ENCODE measurements at regions not wholly inside any gene's neighbourhood (a gene's known extent, or its start where the extent isn't known, plus 50 kb on each side); places are given as distances from the start of the nearest gene placed in this dataset.
"Not testable (repeated sequence)": the region's sequence is repeated elsewhere in the genome, so short reads cannot be mapped to it uniquely, and the experiment has no call there.

- DNase-seq, H3K9me3 Mint-ChIP-seq, H3K27ac Mint-ChIP-seq, CTCF ChIA-PET, H3K27me3 Mint-ChIP-seq, H3K4me1 Mint-ChIP-seq, H3K36me3 Mint-ChIP-seq, H3K4me3 Mint-ChIP-seq: not testable (repeated sequence)
Observed at GRCh38 chr10:34892521-34892920, 77.4 kb upstream of the PARD3 start.

GRCh38 chr10:34890939-34891338 is 75.8 kb upstream of the PARD3 start:
- CTCF ChIA-PET = no interaction called here
- no peaks in the 10 kb centered on the region for H3K9me3 Mint-ChIP-seq
- no peak overlapping the region for H3K27ac Mint-ChIP-seq
- H3K27me3 Mint-ChIP-seq = no peaks in the 10 kb centered on the region
- no peaks in the 10 kb centered on the region for H3K4me1 Mint-ChIP-seq
- DNase-seq = no peak
- H3K4me3 Mint-ChIP-seq = no peak overlapping the region
- H3K36me3 Mint-ChIP-seq = no peaks in the 10 kb centered on the region

- CTCF ChIA-PET = no interaction called here
- Mint-ChIP-seq H3K4me3 (no peak overlapping the region), H3K27me3 (no peaks in the 10 kb centered on the region), H3K9me3 (no peaks in the 10 kb centered on the region), H3K36me3 (no peaks in the 10 kb centered on the region), H3K4me1 (no peaks in the 10 kb centered on the region), H3K27ac (no peak overlapping the region)
- no peak for DNase-seq
Observed at GRCh38 chr10:34889004-34889869, 74.1 kb upstream of the PARD3 start.

GRCh38 chr10:34886906-34887642 is 72.0 kb upstream of the PARD3 start:
- H3K36me3 Mint-ChIP-seq = no peaks in the 10 kb centered on the region
- no peak overlapping the region for H3K4me3 Mint-ChIP-seq
- H3K27ac Mint-ChIP-seq = no peak overlapping the region
- CTCF ChIA-PET = no interaction called here
- H3K4me1 Mint-ChIP-seq = no peaks in the 10 kb centered on the region
- no peak for DNase-seq
- no peaks in the 10 kb centered on the region for H3K27me3 Mint-ChIP-seq
- no peaks in the 10 kb centered on the region for H3K9me3 Mint-ChIP-seq

GRCh38 chr10:34885898-34886297 is 70.8 kb upstream of the PARD3 start:
- Mint-ChIP-seq H3K27ac (no peak overlapping the region), H3K4me3 (no peak overlapping the region), H3K36me3 (no peaks in the 10 kb centered on the region), H3K27me3 (no peaks in the 10 kb centered on the region), H3K9me3 (no peaks in the 10 kb centered on the region), H3K4me1 (no peaks in the 10 kb centered on the region)
- CTCF ChIA-PET = no interaction called here
- DNase-seq = no peak

- CTCF ChIA-PET = no interaction called here
Observed at GRCh38 chr10:34885011-34885410, 69.9 kb upstream of the PARD3 start.

GRCh38 chr10:34884272-34884952 is 69.3 kb upstream of the PARD3 start:
- DNase-seq = no peak
- Mint-ChIP-seq H3K4me1 (no peaks in the 10 kb centered on the region), H3K36me3 (no peaks in the 10 kb centered on the region), H3K27me3 (no peaks in the 10 kb centered on the region), H3K9me3 (no peaks in the 10 kb centered on the region), H3K27ac (no peak overlapping the region), H3K4me3 (no peak overlapping the region)
- CTCF ChIA-PET = no interaction called here

More at GRCh38 chr10:34885011-34885410, 69.9 kb upstream of the PARD3 start:
- H3K27ac Mint-ChIP-seq = no peak overlapping the region
- no peak for DNase-seq
- no peaks in the 10 kb centered on the region for H3K4me1 Mint-ChIP-seq
- H3K27me3 Mint-ChIP-seq = no peaks in the 10 kb centered on the region
- no peaks in the 10 kb centered on the region for H3K36me3 Mint-ChIP-seq
- no peaks in the 10 kb centered on the region for H3K9me3 Mint-ChIP-seq
- H3K4me3 Mint-ChIP-seq = no peak overlapping the region

- H3K27ac Mint-ChIP-seq = no peak overlapping the region
- H3K36me3 Mint-ChIP-seq = no peaks in the 10 kb centered on the region
- no peaks in the 10 kb centered on the region for H3K27me3 Mint-ChIP-seq
- DNase-seq = no peak
- no peak overlapping the region for H3K4me3 Mint-ChIP-seq
- H3K9me3 Mint-ChIP-seq = no peaks in the 10 kb centered on the region
- no peaks in the 10 kb centered on the region for H3K4me1 Mint-ChIP-seq
- CTCF ChIA-PET = no interaction called here
Observed at GRCh38 chr10:34880817-34881216, 65.7 kb upstream of the PARD3 start.

GRCh38 chr10:34878651-34879050 is 63.6 kb upstream of the PARD3 start:
- CTCF ChIA-PET = interaction anchor here (0.6 kb wide), 1 partner anchor 203 kb away, joined by 3 read pairs; no protein-coding TSS in a partner anchor
- H3K36me3 Mint-ChIP-seq, H3K9me3 Mint-ChIP-seq, DNase-seq, H3K27me3 Mint-ChIP-seq, H3K4me1 Mint-ChIP-seq, H3K27ac Mint-ChIP-seq, H3K4me3 Mint-ChIP-seq: not testable (repeated sequence)

- CTCF ChIA-PET = no interaction called here
- H3K27ac Mint-ChIP-seq = no peak overlapping the region
- no peak overlapping the region for H3K4me3 Mint-ChIP-seq
- no peaks in the 10 kb centered on the region for H3K9me3 Mint-ChIP-seq
- H3K27me3 Mint-ChIP-seq = peaks cover 3% of the 10 kb centered on the region
- H3K4me1 Mint-ChIP-seq = no peaks in the 10 kb centered on the region
- H3K36me3 Mint-ChIP-seq = no peaks in the 10 kb centered on the region
- no peak for DNase-seq
Observed at GRCh38 chr10:34875061-34875460, 60.0 kb upstream of the PARD3 start.

GRCh38 chr10:34872820-34873219 is 57.7 kb upstream of the PARD3 start:
- no peak overlapping the region for H3K27ac Mint-ChIP-seq
- H3K9me3 Mint-ChIP-seq = no peaks in the 10 kb centered on the region
- H3K36me3 Mint-ChIP-seq = no peaks in the 10 kb centered on the region
- H3K27me3 Mint-ChIP-seq = peaks cover 3% of the 10 kb centered on the region
- H3K4me1 Mint-ChIP-seq = peaks cover 8% of the 10 kb centered on the region
- no peak for DNase-seq
- CTCF ChIA-PET = no interaction called here
- no peak overlapping the region for H3K4me3 Mint-ChIP-seq

GRCh38 chr10:34869135-34869836 is 54.2 kb upstream of the PARD3 start:
- H3K4me3 Mint-ChIP-seq = no peak overlapping the region
- peaks cover 6% of the 10 kb centered on the region for H3K27me3 Mint-ChIP-seq
- no peak overlapping the region for H3K27ac Mint-ChIP-seq
- CTCF ChIA-PET = no interaction called here
- no peaks in the 10 kb centered on the region for H3K36me3 Mint-ChIP-seq
- no peak for DNase-seq
- peaks cover 8% of the 10 kb centered on the region for H3K4me1 Mint-ChIP-seq
- no peaks in the 10 kb centered on the region for H3K9me3 Mint-ChIP-seq

GRCh38 chr10:34868589-34868988 is 53.5 kb upstream of the PARD3 start:
- H3K4me3 Mint-ChIP-seq = no peak overlapping the region
- H3K36me3 Mint-ChIP-seq = no peaks in the 10 kb centered on the region
- peaks cover 8% of the 10 kb centered on the region for H3K4me1 Mint-ChIP-seq
- peaks cover 6% of the 10 kb centered on the region for H3K27me3 Mint-ChIP-seq
- H3K27ac Mint-ChIP-seq = no peak overlapping the region
- H3K9me3 Mint-ChIP-seq = no peaks in the 10 kb centered on the region
- CTCF ChIA-PET = no interaction called here
- no peak for DNase-seq

GRCh38 chr10:34866848-34867247 is 51.8 kb upstream of the PARD3 start:
- no peak for DNase-seq
- CTCF ChIA-PET = no interaction called here
- Mint-ChIP-seq H3K4me3 (no peak overlapping the region), H3K27ac (no peak overlapping the region), H3K4me1 (peaks cover 8% of the 10 kb centered on the region), H3K9me3 (no peaks in the 10 kb centered on the region), H3K27me3 (peaks cover 6% of the 10 kb centered on the region), H3K36me3 (no peaks in the 10 kb centered on the region)

Data from activated naive CD4-positive, alpha-beta T cell treated with anti-CD3 and anti-CD28 coated beads, Interleukin-2, amount 10 ng/mL, durations not matched to agents 7 days and 5 days (primary cell).